ES-I3 (cell line): ENCODE measurements at regions not wholly inside any gene's neighbourhood (a gene's known extent, or its start where the extent isn't known, plus 50 kb on each side); places are given as distances from the start of the nearest gene placed in this dataset.
A peak's percentile ranks its signal among the peaks of the same experiment; 100 is the strongest.

Experiments
- H3K36me3 ChIP-seq: 2 replicates; pipeline ENCODE4 v1.6.1; 2013; ENCODE audit warnings: mild to moderate bottlenecking, low read length, control low read depth, moderate library complexity; ENCODE audit not compliant: insufficient read depth
- H3K4me1 ChIP-seq: 2 replicates; pipeline ENCODE4 v1.6.1; 2013; ENCODE audit warnings: mild to moderate bottlenecking, control low read depth, low read length; ENCODE audit not compliant: insufficient read depth
- H3K9ac ChIP-seq: 2 replicates; pipeline ENCODE4 v1.6.1; 2013; ENCODE audit warnings: low read depth, mild to moderate bottlenecking, low read length, moderate library complexity
- H3K9me3 ChIP-seq: 2 replicates; pipeline ENCODE4 v1.6.1; 2013; ENCODE audit warnings: mild to moderate bottlenecking, low read length, moderate library complexity; ENCODE audit not compliant: control insufficient read depth, insufficient read depth

DNA sequence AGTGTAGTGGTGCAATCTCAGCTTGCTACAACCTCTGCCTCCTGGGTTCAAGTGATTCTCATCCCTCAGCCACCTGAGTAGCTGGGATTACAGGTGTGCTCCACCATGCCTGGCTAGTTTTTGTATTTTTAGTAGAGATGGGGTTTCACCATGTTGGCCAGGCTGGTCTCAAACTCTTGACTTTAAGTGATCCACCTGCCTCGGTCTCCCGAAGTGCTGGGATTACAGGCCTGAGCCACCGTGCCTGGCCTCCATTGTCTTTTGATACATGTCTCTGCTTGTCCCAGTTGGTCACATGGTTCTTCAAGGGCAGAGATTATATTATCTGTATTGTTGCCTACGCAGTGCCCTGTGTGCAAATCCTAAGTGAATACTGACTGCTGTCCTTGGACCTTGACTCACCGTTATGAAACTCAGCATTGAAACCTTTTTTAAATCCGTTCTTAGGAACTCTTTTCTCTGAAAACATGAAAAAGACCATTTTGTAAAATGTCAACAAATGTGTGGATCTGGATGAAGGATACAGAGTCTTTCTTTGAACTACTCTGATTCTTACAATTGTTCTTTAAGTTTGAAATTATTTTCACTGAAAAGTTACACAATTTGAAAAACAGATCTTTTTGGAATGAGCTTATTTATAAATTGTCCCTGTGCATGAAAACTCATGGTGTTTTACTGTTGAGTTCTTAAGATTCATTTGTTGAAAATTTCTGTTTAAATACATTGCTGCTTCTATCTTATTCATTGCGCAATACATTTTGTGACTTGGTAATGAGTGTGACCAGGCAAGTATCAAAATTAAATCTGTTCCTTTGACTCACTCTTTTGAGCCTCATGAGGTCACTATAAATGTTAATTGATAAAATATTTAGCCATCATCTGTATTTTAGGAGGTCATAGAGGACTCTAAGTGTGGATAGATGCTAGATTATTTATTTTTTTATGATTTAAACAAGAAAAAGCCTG, 293.5 kb downstream of the UTRN start:
- Histone ChIP-seq H3K9ac (no peak overlapping the region), H3K9me3 (no peaks in the 10 kb centered on the region), H3K4me1 (peaks cover 5% of the 10 kb centered on the region; the same call in 1 of the 2 replicates), H3K36me3 (no peaks in the 10 kb centered on the region)

DNA sequence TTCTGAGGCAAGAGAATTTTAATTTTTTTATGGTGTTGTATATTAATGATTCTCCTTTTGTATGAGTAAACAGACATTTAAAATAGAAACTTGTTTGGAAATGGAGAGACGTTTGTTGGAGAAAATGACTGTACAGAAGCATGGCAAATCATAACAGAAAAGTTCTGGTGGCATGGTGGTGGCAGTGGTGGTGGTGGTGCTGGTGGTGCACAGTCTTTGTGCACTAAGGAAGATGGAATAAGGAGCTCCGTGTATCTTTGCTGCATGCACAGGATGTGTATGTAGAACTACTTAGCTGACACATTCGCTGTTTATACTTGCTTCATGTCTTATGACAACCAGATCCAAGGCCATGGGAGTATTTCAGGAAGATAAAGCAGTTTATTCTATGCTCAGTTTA, 294.9 kb downstream of the UTRN start:
- Histone ChIP-seq H3K4me1 (peaks cover 5% of the 10 kb centered on the region; the same call in 1 of the 2 replicates), H3K9ac (no peak overlapping the region), H3K36me3 (no peaks in the 10 kb centered on the region), H3K9me3 (no peaks in the 10 kb centered on the region)

DNA sequence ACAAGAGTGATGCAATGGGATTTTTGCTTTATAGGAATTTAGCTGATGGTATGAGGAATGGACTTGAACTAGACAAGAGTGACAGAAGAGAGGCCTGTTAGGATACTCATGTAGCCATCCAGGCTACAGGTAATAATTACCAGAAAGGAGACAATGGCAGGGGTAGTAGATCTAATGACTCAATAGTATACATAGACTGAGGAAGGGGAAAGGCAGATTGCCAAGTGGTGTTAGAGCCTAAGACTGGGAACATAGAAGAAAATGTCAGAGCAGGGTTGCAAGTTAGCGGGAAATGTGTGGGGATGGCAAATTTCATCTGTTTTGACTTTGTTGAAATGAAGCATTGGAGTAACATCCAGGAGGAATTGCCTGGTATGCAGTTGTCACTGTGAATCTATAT, 295.6 kb downstream of the UTRN start:
- H3K9me3 ChIP-seq: no peaks in the 10 kb centered on the region
- H3K36me3 ChIP-seq: no peaks in the 10 kb centered on the region
- H3K4me1 ChIP-seq: peaks cover 5% of the 10 kb centered on the region; the same call in 1 of the 2 replicates
- no peak overlapping the region for H3K9ac ChIP-seq

DNA sequence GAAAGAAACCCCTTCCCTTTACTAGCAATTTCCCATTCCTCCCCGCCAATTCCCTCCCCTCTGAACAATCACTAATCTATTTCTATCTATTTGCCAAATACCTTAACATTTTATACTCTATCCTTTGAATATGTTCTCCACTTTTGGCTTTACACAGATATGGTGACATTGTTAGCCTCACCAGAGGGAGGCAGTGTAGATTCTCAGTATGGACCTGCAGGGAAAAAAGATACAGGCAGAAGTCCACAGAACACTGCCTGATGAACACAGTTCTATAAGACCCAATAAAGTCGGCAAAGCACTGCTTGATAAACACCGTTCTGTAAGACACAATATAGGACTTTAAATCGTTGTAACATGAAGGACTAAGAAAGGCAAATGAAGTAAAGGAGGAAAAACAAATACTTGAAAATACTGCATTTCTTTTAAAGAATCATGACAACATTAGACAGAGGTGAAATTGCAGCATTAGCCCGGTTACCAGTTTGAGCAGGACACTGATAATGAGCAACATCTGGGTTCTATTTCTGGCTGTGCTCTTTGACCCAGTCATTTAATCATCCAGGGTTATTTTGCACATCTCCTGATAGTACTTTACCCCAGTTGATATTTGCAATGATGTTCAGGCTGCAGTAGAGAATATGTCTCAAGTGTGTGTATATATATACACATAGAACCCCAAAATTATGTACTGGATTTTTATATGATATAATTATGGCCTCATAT, 296.8 kb downstream of the UTRN start:
- no peaks in the 10 kb centered on the region for H3K36me3 ChIP-seq
- H3K4me1 ChIP-seq: peaks cover 5% of the 10 kb centered on the region; the same call in 1 of the 2 replicates
- no peak overlapping the region for H3K9ac ChIP-seq
- no peaks in the 10 kb centered on the region for H3K9me3 ChIP-seq

DNA sequence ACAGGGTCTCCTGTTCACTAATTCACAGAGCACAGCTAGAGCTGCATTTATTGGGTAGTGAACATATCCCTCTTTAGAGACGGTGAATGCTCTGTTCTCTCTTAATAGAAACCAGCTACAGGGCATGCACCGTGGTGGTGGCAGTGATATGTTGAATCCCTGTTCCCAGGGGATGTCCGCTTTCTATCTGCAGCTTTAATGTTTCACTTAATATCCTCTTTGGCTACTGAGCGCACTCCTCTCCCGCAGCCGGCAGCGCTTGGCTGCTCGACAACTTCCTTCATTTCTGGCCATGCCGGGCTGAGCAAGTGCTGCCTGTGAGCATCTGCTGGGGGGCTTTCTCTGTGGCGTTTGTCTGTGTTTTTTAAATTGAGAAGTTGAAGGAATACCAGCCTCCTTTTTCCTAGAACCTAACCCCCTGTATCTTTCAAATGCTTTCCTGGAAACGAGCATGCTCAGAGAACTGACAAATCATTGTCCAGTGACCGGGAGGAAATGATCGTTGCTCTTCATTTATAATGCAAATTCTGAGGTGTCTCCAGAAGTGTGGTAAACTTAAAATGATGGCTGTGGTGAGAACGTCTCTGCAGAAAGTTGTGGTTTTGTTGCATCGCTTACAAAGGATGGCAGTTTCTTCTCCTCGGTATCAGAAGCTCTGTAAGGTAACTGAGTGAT, 297.9 kb downstream of the UTRN start:
- peaks cover 5% of the 10 kb centered on the region; the same call in 1 of the 2 replicates for H3K4me1 ChIP-seq
- H3K9me3 ChIP-seq: no peaks in the 10 kb centered on the region
- no peaks in the 10 kb centered on the region for H3K36me3 ChIP-seq
- peak overlapping the region; percentile 48 for H3K9ac ChIP-seq

DNA sequence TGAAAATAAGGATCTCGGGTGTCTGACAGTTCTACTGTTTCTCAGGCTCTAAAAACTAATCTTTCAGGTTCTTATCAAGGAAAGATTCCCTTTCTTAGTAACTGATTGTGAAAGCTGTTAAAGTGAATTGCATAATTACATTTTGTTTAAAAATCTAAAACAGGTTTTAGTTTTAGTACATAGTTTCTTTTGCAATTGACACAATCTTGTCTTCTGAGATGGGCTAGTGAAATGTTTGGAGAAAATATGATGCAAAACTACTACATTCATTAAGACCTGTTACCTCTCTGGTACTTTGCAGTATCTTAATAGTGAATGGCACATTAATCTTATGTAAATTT, 298.4 kb downstream of the UTRN start:
- Histone ChIP-seq H3K4me1 (peaks cover 5% of the 10 kb centered on the region; the same call in 1 of the 2 replicates), H3K9me3 (no peaks in the 10 kb centered on the region), H3K36me3 (no peaks in the 10 kb centered on the region), H3K9ac (peak overlapping the region; percentile 48; the same call in 1 of the 2 replicates)

DNA sequence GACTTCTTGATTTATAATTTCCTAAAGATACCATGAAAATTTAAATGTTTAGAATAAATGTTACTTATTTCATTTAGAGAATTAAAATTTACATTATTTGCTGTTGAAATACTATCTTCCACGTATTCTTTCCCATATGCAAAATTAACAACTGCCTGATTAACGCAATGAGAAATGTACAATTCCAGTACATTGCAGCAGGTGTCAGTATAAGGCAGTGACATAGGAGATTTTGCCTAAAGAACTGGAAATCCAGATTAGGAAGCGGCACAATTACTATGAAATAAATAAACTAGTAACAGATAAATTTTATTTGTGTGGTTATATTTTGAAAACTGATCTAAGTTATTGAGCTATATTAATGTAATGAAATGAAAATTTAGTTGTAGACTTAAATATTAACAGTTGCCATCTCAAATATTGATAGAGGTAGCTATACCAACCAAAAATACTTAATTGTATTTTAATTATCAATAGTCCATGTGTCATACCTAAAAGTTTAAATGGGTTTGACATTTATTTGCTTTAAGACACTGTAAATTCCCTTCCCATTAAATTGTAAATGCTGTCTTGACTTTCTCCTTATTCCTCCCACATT, 300.2 kb downstream of the UTRN start:
- no peaks in the 10 kb centered on the region for H3K9me3 ChIP-seq
- no peaks in the 10 kb centered on the region for H3K36me3 ChIP-seq
- no peak overlapping the region for H3K9ac ChIP-seq
- H3K4me1 ChIP-seq: peaks cover 5% of the 10 kb centered on the region; the same call in 1 of the 2 replicates

DNA sequence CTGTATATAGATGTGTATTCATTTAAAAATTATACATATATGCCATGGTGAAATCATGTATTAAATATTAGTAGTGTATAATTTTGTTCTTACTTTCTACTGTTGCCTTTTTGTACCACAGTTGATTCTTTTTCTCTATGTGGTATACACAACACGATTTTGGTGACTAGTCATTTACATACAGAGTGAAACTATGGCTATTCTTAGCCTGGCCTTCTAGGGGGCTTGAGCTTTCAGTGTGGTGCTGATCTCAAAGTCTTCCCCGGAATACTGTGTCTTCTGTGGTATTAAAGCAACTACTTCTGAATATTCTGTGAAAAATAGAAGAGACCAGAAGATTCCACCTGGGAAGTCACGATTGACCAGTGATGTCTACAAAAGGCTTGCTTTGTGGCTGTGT, 301.9 kb downstream of the UTRN start:
- peaks cover 5% of the 10 kb centered on the region; the same call in 1 of the 2 replicates for H3K4me1 ChIP-seq
- H3K36me3 ChIP-seq: no peaks in the 10 kb centered on the region
- H3K9me3 ChIP-seq: no peaks in the 10 kb centered on the region
- H3K9ac ChIP-seq: no peak overlapping the region

DNA sequence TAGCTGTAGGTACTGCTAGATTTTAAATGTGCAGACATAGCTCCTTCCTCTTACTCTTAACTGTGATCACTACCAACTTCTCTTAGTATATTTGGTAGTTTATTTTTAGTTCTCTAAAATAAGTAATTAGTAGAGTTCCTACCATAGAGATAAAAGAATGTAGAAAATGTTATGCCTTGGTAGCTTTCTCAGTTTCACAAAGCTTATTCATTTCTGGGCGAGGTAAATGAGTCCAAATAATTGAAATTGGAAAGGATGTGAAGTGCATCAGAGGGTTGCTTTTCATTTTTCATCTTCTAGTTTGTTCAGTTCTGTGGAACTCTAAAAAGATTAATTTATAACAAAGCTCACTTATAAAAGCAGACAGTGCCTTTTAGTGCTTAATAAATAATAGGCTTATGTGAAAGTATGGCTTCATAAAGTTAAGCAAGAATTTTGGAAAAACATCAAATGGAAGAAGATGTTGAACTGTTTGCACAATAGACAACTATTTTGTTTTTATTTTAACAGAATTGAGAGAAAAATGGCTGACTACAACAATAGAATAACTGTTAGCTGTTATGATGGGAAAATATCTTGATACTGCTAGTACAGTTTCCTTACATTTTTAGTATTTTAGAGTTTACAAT, 303.7 kb downstream of the UTRN start:
- H3K9me3 ChIP-seq: no peaks in the 10 kb centered on the region
- no peak overlapping the region for H3K9ac ChIP-seq
- no peaks in the 10 kb centered on the region; the same call in 1 of the 2 replicates for H3K4me1 ChIP-seq
- H3K36me3 ChIP-seq: no peaks in the 10 kb centered on the region

DNA sequence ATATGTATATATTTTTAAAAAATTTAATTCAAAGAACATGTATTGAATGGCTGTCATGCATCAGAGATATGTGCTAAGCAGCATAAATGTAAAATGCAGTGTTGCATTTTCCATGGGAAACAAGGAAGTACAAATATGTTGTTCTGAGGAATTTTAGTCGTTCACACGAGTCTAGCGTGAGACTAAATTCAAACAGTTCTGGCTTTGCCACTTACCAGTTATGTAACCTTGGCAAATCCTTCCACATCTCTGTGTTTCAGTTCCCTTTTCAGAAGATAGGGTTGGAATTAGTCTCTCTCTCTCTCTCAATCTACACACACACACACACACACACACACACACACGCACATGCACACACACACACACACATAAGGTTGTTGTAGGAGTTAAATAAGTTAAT, 305.4 kb downstream of the UTRN start:
- Histone ChIP-seq H3K4me1 (no peaks in the 10 kb centered on the region; the same call in 1 of the 2 replicates), H3K9me3 (no peaks in the 10 kb centered on the region)

DNA sequence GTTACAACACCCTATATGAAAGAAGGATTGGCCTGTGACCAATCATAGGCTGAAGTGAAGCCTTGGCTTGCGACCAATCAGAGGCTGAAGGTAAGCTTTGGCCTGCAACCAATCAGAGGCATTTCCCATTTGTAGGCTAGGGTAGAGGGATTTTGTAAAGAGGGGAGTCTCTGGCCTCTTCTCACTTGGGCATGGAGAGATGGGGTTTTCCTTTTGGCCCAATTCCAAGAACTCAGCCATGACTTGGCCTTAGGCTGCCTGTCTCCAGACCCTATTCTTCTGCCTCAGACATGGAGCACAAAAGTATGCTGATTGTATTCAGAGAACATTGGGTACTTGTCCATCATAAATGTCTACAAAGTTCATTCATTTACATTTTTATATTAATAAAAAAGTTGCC, 308.3 kb downstream of the UTRN start:
- Histone ChIP-seq H3K4me1 (no peaks in the 10 kb centered on the region), H3K9ac (no peak overlapping the region), H3K9me3 (no peaks in the 10 kb centered on the region), H3K36me3 (no peaks in the 10 kb centered on the region)

More for the DNA sequence above, 305.4 kb downstream of the UTRN start:
- Histone ChIP-seq H3K36me3 (no peaks in the 10 kb centered on the region), H3K9ac (no peak overlapping the region)

DNA sequence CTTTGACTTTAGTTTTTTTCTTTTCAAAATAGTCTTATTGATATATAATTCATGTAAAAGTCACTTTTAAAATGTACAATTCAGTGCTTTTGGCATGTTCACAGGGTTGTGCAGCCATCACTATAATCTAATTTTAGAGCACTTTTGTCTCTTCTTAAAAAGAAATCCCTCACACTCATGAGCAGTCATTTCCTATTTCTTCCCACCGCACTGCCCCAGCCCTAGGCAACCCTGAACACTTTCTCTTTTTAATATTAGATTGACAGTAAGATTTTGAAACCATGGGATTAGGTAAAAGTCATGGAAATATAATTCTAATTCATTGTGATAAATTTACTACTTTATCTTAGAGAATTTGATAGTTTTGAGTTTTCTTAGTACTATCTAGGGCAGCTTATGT, 309.4 kb downstream of the UTRN start:
- H3K36me3 ChIP-seq: no peaks in the 10 kb centered on the region
- H3K9me3 ChIP-seq: no peaks in the 10 kb centered on the region
- H3K4me1 ChIP-seq: no peaks in the 10 kb centered on the region
- no peak overlapping the region for H3K9ac ChIP-seq

DNA sequence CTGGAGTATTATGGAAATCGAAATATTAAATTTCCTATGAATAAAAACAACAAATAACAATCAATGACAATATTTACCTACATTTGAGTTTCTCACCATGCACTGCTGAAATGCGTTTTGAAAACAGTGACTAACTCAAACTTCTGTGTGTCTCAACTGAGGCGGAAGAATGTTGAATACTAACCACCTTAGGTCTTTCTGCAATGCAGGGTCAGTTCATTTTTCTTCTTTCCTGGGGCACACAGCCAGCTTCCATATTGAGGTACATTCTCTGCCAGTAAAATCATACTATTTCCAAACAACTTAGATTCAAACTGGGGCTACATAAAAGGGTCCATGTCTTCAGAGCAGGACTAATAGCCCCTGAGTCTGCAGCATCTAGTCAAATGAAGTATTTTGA, 310.1 kb downstream of the UTRN start:
- no peaks in the 10 kb centered on the region for H3K36me3 ChIP-seq
- H3K9me3 ChIP-seq: no peaks in the 10 kb centered on the region; the same call in 1 of the 2 replicates
- no peaks in the 10 kb centered on the region for H3K4me1 ChIP-seq
- no peak overlapping the region for H3K9ac ChIP-seq
